NCI-H1930 (cell line): ENCODE measurements at regions not wholly inside any gene's neighbourhood (a gene's known extent, or its start where the extent isn't known, plus 50 kb on each side); places are given as distances from the start of the nearest gene placed in this dataset.

Source experiments
- DNase-seq, 2 experiments: peaks; one replicate each; lab custom pipeline; 2025; lab: John Stamatoyannopoulos, UW

DNA sequence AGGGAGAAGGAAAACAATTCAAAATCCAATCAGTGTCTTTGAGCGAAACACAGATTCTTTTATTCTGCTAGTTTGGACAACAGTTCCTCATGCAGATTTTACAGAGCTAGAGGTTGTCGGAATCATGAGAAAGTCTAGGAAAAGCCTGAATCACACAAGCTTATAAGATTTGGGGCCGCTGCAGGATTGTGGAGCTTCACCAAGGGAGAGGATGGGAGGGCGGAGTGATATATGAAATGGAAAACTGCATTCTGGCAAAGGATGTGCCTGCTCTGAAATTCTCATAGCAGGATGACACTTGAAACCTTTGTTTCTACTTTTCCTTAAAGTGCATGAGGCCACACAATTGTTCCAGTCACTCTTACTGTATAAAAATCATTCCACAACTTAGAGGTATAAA lies 134.3 kb downstream of the OR2K2 start:
- DNase-seq: no peak

DNA sequence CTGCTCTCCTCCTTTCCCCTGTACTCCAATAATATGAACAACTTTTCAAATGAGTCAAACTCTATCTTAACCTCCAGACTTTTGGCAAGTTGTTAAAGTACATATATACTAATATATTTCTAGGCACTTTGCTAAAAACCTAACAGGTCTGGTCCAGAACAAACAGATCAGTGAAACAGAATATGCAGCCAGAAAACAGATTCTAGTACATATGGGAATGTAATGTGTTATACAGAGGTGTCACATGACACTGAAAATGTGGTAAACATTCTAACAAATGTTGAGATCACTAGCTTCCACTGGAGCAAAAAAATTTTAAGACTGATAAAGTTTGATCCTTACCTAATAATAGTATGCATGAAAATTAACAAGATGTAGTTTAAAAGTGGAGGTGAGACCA lies 136.9 kb downstream of the OR2K2 start:
- DNase-seq: no peak

DNA sequence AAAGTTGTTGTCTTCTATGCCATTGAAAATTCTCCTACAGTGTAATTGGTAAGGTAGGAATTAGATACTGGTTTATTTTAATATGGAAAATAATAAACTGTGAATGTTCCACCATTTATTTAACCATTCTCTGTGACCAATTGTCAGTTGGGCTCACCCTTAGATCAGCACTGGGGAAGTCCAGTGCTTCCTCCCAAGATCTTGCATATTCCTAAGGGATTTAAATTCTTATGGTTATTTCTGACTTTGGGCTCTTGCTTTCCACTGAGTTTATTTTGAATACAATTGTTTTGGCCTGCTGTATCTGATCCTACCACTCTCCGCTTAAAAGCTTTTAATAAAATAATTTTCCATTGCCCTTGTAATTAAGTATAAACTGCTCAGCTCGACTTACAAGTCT lies 137.4 kb downstream of the OR2K2 start:
- DNase-seq: no peak

DNA sequence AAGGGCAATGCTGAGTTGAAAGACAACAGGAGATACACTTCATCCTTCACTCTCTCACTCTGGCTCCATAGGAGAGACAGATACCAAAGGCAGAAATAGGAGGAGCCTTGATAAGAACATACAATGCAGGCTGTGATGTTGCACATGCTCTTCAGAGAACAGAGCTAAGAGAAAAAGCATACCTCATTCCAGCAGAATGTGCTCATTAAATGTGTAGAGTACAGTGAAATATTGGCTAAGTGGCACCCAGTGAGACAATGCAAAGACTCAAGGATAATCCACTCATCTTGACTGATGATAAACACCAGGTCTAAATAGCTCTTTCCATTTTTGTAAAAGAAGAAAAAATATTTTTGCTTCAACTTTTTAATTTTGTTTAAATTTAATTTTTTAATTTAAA lies 139.7 kb downstream of the OR2K2 start:
- no peak for DNase-seq

DNA sequence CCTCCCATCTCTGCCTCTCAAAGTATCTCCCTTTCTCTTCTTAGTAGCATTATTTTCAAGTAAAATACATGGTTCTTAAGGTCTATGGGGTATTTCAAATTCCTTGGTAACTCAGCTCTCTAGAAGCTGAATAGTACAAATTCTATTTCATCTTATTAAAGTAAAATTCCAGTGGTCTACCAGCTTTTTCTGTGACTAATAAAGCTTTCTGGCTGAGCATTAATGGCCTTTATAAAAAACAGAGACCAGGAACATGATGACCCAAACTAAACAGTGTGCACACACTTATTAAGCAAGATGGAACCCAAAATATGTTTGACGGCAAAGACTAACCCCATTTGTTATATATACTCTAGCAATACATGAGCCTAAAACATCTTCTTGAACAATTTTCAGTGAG lies 142.6 kb downstream of the OR2K2 start:
- no peak for DNase-seq

DNA sequence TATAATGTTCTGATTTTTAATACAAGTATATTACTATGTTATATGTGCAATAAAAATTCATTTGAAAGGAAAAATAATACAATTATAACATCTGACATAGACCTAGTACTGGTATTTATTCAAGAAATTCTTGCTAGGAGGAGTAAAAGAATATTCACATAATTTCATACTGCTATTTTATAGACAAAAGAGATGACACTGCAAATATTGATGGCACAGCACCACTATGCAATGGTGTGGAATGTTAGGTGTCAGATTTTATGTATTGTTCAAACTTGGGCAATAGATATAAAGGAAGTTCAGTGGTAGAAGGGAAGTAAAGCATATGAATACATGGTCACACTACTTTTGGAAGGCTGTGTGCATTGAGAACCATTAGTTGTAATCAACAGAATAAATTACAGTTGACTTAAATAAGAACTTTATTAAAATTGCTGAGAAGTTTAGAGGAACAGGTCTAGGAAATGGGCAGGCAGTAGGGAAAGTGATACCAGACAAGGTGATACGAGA lies 143.9 kb downstream of the OR2K2 start:
- no peak for DNase-seq

DNA sequence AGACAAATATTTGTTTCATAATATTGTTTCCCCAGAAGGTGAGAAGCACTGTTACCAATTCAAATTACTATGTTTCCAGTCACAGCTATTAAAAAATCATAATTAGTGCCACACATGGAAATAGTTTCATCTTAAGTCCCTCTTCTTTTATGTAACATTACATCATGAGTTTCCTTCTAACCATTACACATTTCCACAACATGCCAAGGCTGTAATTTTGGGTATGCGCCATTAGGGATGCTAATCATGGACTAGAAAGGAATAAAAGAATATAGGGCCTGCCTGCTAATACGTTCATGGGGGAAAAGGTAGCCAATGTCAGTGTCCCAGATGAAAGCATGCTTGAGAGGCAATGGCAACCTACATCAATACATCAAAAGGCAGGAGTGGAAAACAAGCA lies 142.5 kb upstream of the LPAR1 start:
- no peak for DNase-seq

DNA sequence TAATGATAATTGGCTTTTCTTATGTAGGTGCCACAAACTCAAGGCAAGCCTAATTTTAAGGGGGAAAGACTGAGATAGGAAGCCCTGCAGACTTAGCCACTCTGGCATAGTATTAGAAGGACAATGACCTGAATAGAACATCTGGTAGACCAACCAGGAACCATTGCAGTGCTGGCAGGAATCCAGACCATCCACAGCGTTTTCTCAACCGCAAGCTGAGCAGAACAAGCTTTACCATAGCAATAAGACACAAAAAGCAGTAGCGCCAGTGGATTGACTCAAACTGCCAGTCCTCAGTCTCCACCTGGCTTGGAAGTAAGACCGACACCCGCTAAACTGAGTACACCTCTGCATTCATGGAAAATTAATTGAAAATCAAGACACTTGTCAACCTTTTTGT lies 141.3 kb upstream of the LPAR1 start:
- peak; percentile 74 to 88 for DNase-seq

DNA sequence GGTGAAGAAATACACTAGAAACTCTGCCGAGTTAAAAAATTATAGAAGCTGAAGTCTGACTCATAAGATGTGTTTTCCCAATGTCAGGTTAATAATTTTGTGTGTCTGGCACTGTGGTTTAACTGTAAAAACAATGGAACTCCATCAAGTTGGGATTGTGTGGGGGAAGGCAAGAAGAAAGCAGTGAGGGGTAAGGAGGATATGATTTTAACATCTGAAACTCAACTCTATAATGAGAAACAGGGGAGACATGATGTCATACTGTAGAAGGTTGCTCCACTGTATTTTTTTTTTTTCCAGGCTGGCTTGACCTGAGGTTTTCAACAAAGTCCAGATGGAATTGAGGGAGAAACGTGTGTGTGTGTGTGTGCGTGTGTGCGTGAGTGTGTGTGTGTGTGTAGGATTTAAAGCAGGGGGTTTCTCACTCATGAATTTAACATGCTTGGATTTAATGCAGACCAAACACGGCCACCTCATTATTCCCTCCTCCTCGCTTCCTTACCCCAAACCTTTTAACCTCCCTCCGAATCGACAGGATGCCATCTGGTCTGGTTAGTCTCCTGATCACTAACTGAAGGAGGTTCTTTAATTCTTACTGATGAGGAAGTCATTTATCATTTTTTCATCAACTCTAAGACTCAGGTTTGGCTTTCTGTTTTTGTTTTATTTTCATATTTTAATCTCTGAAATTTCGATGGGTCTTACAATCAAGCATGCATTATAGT lies 140.2 kb upstream of the LPAR1 start:
- peak; percentile 9 to 46 for DNase-seq

DNA sequence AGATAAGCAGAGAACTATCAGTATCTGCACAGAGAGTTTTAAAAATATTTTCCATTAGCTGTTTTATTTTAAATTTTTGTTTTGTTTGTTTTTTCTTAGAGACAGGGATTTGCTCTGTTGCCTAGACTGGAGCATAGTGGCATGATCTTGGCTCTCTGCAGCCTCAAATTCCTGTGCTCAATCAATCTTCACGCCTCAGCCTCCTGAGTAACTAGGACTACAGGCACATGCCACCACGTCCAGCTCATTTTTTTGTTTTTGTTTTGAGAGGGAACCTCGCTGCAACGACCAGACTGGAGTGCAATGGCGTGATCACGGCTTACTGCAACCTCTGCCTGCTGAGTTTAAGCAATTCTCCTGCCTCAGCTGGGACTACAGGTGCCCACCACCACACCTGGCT lies 138.2 kb upstream of the LPAR1 start:
- no peak for DNase-seq

DNA sequence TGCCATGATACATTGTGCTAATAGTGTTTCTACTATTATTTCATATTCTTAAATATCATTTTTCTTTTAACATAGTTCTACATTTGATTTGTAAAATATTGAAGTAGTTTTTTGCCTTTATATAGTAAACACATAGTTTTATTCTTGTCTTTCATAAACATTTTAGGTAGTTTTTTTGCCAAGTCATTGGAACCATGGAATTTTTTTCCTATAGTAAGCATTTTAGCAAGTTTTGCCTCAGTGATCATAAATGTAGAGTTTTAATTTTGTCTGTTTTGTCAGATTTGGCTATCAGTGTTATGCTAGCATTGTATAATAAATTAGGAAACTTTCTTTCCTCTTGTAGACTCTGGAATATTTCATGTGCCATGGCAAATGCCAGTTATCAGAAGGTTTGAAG lies 137.1 kb upstream of the LPAR1 start:
- DNase-seq: no peak

DNA sequence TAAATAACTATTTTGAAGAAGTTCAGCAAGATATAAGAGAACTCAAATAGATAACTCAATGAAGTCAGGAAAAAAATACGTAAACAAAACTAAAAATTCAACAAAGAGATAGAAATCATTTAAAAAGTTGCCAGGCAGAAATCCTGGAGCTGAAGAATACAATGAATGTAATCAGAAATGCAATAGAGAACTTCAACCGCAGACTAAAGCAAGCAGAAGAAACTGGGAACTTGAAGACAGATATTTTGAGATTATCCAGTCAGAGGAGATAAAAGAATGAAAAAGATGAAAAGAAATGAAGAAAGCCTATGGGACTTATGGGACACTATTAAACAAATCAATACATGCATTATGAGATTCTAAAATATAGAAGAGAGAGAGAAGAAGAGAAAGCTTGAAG lies 129.1 kb upstream of the LPAR1 start:
- DNase-seq: no peak

DNA sequence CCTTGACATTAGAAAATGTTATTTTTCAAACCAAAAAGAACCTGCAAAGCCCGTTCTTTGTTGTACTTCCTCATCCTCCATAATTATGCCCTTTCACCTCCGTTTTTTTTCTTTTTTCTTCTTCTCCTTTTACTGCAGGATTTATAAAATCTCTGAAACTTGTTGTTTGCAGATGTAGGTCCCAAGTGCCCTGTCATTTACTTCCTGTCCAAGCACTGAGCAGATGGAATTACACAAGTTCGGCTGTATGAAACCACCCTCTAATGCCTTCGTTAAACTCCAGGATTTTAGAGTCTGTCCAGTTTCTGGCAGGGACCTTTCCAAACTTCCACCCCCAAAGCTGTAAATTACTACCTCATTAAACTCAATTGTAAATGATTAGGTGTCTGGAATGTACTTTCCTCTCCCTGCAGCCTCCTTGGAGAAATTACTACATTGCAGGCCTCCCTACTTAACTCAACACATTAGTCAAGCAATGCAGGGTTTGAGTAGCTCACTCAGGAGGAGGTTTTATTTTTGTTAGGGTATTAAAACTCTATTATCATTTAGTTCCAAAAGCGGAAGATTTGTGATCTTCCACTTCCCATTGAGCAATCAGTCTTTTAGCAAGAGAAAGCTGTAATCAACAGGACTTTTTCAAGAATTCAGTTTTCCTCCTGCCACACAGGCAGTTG lies 125.6 kb upstream of the LPAR1 start:
- no peak for DNase-seq

DNA sequence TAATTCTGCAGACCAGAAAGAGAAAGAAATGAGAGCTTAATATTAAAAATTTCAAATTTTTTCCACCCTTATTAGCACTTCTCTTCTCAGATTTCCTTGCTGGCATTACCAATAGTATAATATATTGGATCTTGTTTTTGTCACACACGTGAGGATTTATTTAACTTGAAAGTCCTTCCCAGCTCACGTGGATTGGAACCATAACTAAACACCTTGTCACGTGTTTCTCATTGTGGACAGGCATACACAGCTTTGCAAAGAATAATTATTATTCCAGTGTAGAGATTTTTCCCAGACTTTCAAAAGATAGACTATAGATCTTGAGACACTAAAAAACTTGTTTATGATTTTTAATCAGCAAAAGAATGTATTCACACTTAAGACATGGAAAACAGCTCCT lies 123.8 kb upstream of the LPAR1 start:
- DNase-seq: no peak

DNA sequence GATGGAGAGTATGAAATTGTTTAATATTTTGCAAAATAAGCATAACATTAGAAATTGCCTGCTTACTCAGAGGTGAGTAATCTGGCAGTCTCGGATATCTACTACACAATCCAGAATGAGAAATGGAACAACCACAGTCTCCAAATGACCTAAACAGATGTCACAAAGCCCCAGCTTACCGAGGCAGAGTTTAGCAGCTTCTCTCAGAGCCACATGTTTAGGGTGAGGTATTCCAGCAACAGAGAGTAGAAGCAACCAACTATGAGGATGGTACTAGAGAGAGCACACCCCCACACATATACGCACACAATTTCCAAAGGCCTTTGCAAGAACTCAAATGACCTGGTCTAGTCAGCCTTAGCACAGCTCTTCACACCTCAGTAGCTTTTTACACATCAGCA lies 122.7 kb upstream of the LPAR1 start:
- no peak for DNase-seq

DNA sequence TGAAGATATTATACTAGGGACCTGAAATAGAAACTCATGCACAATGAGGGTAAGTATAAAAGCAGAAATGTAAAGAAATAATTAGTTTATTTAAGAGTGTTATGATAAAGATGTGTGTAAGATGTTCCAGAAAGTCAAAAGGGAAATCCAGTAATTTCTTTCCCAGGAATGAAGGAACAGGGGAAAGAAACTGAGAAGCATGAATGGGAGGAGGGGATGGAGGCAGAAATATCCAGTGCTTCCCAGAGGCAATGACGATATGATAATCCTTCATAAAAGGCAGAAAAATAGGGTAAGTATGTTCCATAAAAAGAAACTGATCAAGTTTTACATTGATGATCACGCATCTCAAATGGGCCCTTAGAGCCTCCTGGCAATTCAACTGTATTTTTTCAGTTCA lies 120.7 kb upstream of the LPAR1 start:
- DNase-seq: no peak

DNA sequence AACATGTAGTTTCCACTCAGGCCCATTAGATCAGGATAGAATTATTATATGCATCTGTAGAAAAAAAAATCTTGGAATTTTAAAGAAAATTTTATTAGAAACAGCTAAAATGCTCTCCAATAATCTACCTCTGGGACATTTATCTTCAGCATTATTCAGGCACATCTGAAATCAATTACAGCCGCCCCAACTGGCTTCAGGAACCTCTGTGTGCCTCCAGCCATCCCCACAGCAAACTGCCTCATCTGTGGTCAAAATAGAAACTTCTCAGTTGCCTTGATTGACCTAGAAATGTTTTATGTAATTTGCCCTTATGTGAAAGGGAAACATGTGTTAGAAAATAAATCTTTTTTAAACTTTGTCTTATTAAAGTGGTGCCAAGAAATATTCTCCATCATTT lies 120.1 kb upstream of the LPAR1 start:
- DNase-seq: no peak

DNA sequence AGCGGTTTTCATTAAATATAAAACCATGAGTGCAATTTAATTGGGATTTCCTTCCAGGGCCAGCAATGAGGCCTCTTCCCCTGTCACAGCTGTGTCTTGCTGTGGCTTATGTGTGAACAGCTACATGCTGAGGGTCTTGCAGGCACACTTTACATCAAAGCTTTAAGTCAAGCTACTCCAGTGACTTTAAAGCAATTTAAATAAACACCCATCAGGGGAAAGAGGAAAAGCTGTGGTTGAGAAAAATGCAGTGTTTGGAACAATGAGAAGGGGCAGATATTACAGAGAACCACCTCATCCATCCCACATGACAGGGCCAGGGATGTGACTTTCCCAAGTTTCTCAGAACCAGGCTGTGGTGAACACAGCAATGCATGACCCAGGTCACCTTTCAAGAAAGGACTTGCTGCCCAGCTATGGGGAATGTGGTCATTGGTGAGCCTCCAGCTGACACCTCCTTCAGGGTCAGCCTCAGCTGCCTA lies 115.9 kb upstream of the LPAR1 start:
- DNase-seq: no peak

DNA sequence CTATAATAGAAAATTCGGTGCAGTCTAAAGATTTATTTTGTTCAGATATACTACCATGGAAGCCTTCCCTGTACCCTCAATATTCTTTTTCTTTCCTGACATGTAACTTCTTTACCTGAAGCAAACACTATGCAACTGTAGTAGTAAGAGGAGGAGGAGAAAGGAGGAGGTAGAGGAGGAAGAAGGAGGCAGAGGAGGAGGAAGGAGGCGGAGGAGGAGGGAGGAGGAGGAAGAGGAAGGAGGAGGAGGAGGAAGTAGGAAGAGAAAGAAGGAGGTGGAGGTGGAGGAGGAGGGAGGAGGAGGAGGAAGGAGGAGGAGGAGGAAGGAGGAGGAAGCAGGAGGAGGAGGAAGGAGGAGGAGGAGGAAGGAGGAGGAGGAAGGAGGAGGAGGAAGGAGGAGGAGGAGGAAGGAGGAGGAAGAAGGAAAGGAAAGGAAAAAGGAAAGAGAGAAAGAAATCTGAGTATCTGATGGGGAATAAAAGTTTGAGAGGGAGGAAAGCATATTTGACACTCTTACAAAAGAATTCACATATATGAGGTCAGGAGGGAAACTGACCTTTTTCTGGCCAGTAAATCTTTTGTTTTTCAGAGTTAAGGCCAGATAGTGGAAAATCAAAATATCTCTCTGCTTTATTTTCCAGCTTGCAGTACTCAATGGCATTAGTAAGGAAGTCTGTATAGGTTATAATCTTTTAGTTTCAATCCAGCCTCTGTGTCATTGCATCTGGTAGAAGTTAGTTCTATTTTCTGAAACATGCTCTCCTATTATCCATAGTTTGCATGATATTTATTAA lies 114.5 kb upstream of the LPAR1 start:
- DNase-seq: no peak

DNA sequence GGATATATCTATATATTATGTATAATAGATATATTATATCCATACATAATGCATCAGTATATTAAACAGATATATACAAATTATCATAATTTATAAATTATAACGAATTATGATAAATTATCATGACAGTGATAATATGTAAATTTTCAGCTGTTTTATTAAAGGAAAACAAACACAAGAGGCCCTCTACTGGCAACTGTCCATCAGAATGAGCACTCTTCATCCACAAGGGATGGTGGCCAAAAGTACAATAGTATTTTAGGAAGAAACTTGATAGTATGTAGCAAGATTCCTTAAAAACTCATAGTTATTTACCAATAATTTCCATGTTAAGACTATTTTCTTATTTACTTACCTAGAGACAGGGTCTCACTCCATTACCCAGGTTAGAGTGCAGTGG lies 113.3 kb upstream of the LPAR1 start:
- DNase-seq: no peak

DNA sequence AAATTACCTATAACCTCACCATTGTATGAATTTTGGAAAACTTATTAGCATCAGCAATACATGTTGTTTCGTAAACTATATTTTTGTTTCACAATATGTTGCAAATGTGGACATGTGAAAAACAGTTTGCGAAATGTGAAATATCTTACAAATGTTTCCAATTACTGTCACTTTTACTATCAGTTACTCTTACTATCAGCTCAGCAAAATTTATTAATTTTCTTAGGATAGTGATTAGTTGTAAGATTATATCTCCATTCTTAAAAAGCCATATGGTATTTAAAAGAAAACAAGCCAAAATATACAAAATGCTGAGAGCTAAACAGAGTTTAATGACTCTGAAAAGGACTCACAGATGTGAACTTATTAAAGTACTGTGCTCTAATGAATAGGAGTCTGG lies 111.9 kb upstream of the LPAR1 start:
- DNase-seq: no peak

DNA sequence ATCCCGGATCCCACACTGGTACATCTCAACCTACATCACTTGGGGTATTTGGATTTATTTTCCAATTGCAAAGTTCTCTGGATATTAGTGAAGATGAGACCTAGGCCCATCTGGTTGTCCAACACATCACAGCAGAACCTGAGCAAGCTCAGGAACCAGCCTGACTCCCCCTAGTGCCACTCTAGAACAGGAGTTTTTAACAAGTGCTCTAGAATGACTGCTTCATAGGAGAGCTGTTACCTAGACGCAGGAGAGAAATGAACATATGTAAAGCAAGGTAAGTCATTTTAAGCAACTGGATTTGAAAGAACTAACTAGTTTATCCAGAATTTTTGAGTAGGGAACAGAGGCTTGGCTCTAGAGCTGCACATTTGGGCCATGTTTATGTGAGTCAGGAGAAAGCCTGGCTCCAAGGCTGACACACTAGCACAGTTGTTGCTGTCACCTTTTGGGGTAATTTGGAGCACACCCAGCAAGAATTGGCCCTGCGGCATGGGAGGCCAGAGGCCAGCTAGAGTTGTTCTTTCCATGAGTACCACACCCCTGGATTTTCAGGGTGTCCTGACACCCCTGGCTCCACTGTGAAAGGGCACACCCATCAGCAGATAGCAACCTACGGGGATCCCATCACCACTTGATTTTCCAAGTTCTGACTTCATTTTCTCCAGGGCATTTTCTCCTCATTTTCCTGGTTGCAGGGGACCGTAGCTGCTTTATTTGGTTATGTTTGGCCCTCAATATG lies 110.9 kb upstream of the LPAR1 start:
- no peak for DNase-seq
